HEK293T (cell line): ENCODE measurements at regions not wholly inside any gene's neighbourhood (a gene's known extent, or its start where the extent isn't known, plus 50 kb on each side); places are given as distances from the start of the nearest gene placed in this dataset.
"Not testable (repeated sequence)": the region's sequence is repeated elsewhere in the genome, so short reads cannot be mapped to it uniquely, and the experiment has no call there.

Experiments
- CTCF ChIA-PET: fragments of 350-600 bp; formaldehyde crosslinking; extraction: SDS; loops from one replicate; lab custom pipeline; 2021; ENCODE audit warnings: antibody characterized with exemption, inconsistent platforms; lab: Yijun Ruan, JAX
- POLR2A ChIA-PET: fragments of 350-600 bp; formaldehyde crosslinking; extraction: SDS; loops from one replicate; lab custom pipeline; 2020; ENCODE audit warnings: antibody characterized with exemption, inconsistent platforms; lab: Yijun Ruan, JAX
- DNase-seq: peaks from one replicate; pipeline ENCODE4 v3.0.0; 2012; ENCODE audit warnings: mixed read lengths; ENCODE audit errors: extremely low spot score
- ARNT ChIP-seq: fragments of 450-650 bp; IDR thresholded peaks from 2 replicates; pipeline ENCODE4 v1.6.1; 2017; ENCODE audit warnings: mild to moderate bottlenecking
- BHLHE40 ChIP-seq: fragments of 450-650 bp; IDR thresholded peaks from 2 replicates; pipeline ENCODE4 v1.6.1; 2016; ENCODE audit warnings: mild to moderate bottlenecking, moderate library complexity, borderline replicate concordance
- CTBP1 ChIP-seq: fragments of 450-650 bp; IDR thresholded peaks from 2 replicates; pipeline ENCODE4 v1.6.1; 2016; ENCODE audit warnings: borderline replicate concordance
- ELF4 ChIP-seq: fragments of 450-650 bp; IDR thresholded peaks from 2 replicates; pipeline ENCODE4 v1.6.1; 2017; ENCODE audit warnings: antibody characterized with exemption
- FOXA1 ChIP-seq: fragments of 450-650 bp; IDR thresholded peaks from 2 replicates; pipeline ENCODE4 v1.6.1; 2016; ENCODE audit warnings: mild to moderate bottlenecking
- FOXK2 ChIP-seq: fragments of 450-650 bp; IDR thresholded peaks from 2 replicates; pipeline ENCODE4 v1.6.1; 2016; ENCODE audit warnings: mild to moderate bottlenecking
- FOXM1 ChIP-seq: fragments of 450-650 bp; IDR thresholded peaks from 2 replicates; pipeline ENCODE4 v1.6.1; 2017; ENCODE audit warnings: mild to moderate bottlenecking, borderline replicate concordance
- HDGF ChIP-seq: fragments of 450-650 bp; IDR thresholded peaks from 2 replicates; pipeline ENCODE4 v1.6.1; 2017; ENCODE audit warnings: antibody characterized with exemption, borderline replicate concordance
- L3MBTL2 ChIP-seq: fragments of 450-650 bp; conservative IDR thresholded peaks from 2 replicates; pipeline ENCODE4 v1.6.1; 2016; ENCODE audit warnings: mild to moderate bottlenecking
- LEF1 ChIP-seq: fragments of 450-650 bp; IDR thresholded peaks from 2 replicates; pipeline ENCODE4 v1.6.1; 2017; ENCODE audit warnings: mild to moderate bottlenecking, borderline replicate concordance
- NFRKB ChIP-seq: fragments of 450-650 bp; IDR thresholded peaks from 2 replicates; pipeline ENCODE4 v1.6.1; 2016; ENCODE audit warnings: mild to moderate bottlenecking, moderate library complexity
- SP1 ChIP-seq: fragments of 450-650 bp; IDR thresholded peaks from 2 replicates; pipeline ENCODE4 v1.6.1; 2017
- SUZ12 ChIP-seq: fragments of 450-650 bp; IDR thresholded peaks from 2 replicates; pipeline ENCODE4 v1.6.1; 2016; ENCODE audit warnings: mild to moderate bottlenecking
- TARDBP ChIP-seq: fragments of 450-650 bp; IDR thresholded peaks from 2 replicates; pipeline ENCODE4 v1.6.1; 2016
- ZNF384 ChIP-seq: fragments of 450-650 bp; IDR thresholded peaks from 2 replicates; pipeline ENCODE4 v1.6.1; 2016
- TF ChIP-seq, protein P1 (sequence below): fragments of 450-650 bp; IDR thresholded peaks from 2 replicates; pipeline ENCODE4 v1.6.1; 2016

DNA sequence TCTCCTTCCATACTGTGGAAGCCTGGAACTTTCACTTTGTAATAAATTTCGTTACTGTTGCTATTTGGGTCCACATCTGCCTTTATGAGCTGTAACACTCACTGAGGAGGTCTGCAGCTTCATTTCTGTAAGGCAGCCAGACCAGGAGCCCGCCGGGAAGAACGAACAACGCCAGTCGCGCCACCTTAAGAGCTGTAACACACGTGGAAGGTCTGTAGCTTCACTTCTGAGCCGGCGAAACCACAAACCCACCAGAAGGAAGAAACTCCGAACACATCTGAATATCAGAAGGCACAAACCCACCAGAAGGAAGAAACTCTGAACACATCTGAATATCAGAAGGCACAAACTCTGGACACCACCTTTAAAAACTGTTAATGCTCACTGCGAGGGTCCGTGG is 589.9 kb upstream of the SLC35B3 start:
- no peak for DNase-seq
- TF ChIP-seq FOXK2 (no peak), ZNF384 (no peak), L3MBTL2 (no peak), NFRKB (no peak), LEF1 (no peak), TARDBP (no peak), FOXA1 (no peak), CTBP1 (no peak), ARNT (no peak), HDGF (no peak), ELF4 (no peak), FOXM1 (no peak), SP1 (no peak)
- TF ChIP-seq, protein P1, sequence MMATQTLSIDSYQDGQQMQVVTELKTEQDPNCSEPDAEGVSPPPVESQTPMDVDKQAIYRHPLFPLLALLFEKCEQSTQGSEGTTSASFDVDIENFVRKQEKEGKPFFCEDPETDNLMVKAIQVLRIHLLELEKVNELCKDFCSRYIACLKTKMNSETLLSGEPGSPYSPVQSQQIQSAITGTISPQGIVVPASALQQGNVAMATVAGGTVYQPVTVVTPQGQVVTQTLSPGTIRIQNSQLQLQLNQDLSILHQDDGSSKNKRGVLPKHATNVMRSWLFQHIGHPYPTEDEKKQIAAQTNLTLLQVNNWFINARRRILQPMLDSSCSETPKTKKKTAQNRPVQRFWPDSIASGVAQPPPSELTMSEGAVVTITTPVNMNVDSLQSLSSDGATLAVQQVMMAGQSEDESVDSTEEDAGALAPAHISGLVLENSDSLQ, result no peak
- ChIA-PET POLR2A (no interaction called here), CTCF (no interaction called here)

DNA sequence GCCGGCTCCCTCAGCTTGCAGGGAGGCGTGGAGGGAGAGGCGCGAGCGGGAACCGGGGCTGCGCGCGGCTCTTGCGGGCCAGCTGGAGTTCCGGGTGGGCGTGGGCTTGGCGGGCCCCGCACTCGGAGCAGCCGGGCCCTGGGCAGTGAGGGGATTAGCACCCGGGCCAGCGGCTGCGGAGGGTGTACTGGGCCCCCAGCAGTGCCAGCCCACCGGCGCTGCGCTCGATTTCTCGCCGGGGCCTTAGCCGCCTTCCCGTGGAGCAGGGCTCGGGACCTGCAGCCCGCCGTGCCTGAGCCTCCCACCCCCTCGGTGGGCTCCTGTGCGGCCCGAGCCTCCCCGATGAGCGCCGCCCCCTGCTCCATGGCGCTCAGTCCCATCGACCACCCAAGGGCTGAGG is 588.9 kb upstream of the SLC35B3 start:
- DNase-seq, CTCF ChIA-PET, POLR2A ChIA-PET: not testable (repeated sequence)

DNA sequence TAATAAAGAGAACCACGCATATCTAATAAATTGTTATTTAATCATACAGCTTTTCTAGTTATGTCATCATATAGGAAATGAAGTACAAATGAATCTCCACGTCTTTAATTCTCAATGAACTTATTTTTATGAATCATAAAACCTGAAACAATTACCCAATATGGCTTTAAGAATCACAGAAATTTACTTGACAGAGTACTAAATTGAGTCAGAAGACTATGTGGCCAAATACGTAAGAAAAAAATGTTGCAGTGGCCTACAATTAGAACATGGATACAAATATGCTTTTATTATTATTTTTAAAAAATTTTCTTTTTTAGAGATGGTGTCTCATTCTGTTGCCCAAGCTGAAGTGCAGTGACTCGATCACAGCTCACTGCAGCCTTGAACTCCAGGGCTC is 584.7 kb upstream of the SLC35B3 start:
- no peak for TF ChIP-seq TARDBP
- no peak for TF ChIP-seq BHLHE40
- no peak for TF ChIP-seq HDGF
- TF ChIP-seq, protein P1, result no peak
- TF ChIP-seq NFRKB, result no peak
- TF ChIP-seq FOXA1, result no peak
- TF ChIP-seq ELF4, result no peak
- no peak for TF ChIP-seq SP1
- no peak for TF ChIP-seq LEF1
- no peak for TF ChIP-seq FOXM1
- no peak for TF ChIP-seq FOXK2
- TF ChIP-seq ZNF384, result no peak
- TF ChIP-seq CTBP1, result no peak
- TF ChIP-seq L3MBTL2, result no peak
- no peak for DNase-seq
- ChIA-PET POLR2A (no interaction called here), CTCF (no interaction called here)

DNA sequence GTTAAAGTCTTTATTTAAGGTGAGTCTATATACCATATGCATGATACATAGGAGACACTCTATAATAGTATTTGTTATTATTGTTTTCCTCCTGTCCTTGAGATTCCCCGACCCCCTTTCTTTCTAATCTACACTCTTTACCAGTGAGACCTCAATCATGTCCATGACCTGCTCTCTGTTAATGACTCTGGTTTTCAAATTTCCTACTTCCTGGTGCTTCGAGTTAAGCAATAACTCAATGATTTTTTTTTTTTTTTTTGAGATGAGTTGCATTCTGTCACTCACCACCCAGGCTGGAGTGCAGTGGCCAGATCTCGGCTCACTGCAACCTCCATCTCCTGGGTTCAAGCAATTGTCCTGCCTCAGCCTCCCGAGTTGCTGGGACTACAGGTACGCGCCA is 574.6 kb upstream of the SLC35B3 start:
- TF ChIP-seq CTBP1 (no peak), FOXM1 (no peak), ZNF384 (no peak), LEF1 (no peak), FOXA1 (no peak), SP1 (no peak), BHLHE40 (no peak), HDGF (no peak), ELF4 (no peak), ARNT (no peak), SUZ12 (no peak), FOXK2 (no peak), NFRKB (no peak), L3MBTL2 (no peak), TARDBP (no peak)
- TF ChIP-seq, protein P1, result no peak
- CTCF ChIA-PET, result no interaction called here
- POLR2A ChIA-PET, result no interaction called here
- DNase-seq, result no peak

DNA sequence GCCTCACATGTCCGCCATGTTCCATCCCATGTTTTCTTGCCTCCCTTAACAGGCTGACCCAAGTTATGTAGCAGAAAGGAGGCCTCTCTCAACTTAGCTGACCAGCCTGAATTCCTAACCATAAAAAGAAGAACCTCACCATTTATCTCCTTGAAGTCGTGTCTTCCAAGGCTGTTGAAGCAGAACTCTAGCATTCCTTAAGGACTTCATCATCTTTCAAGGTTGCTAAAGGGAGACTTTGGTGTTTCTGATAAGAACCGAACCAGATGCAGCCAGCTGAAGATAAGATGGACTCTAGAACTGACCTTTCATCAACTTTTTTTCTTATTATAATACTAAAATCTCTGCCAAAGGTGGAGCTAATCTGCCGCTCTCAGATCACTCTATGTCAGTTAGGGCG is 571.7 kb upstream of the SLC35B3 start:
- TF ChIP-seq TARDBP (no peak), BHLHE40 (no peak)

DNA sequence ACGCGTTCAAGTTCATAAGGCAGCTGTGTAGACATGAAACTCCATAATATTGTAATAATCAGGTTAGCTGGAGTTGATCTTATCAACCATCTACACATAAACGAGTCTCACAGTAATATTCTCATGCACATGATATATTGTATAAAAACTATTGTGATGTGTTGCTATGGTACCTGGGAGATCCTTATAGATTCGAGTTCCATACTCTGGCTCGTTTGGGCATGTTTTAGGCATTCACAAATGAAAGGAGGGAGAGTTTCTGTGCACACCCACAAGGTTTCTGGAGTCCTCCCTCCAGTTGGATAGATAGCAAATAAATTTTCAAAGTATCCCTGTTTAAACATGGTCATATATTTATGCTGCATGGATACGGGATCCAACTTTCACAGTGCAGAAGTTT is 567.5 kb upstream of the SLC35B3 start:
- DNase-seq, result no peak
- CTCF ChIA-PET, result no interaction called here
- TF ChIP-seq ARNT, result no peak
- no peak for TF ChIP-seq LEF1
- no peak for TF ChIP-seq SUZ12
- POLR2A ChIA-PET, result no interaction called here

More for the DNA sequence above, 571.7 kb upstream of the SLC35B3 start:
- ChIA-PET POLR2A (no interaction called here), CTCF (no interaction called here)
- no peak for DNase-seq

DNA sequence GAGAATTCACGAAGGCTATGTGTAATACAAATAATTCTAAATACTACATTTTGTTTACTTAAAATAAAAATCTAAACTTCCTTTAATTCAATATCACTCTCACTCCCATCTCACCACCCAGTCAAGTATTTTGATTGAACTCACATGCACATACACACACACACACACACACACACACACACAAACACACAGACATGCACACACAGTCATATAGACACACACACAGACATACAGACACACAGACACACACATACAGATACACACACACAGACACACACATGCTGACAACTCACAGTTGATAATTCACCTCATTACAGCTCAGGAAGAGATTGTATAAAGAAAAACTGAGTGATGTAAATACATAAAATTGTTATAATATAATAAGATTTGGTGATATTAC is 559.8 kb upstream of the SLC35B3 start:
- DNase-seq, result no peak
- POLR2A ChIA-PET, result no interaction called here
- CTCF ChIA-PET, result no interaction called here
- TF ChIP-seq SP1 (no peak), FOXK2 (no peak), L3MBTL2 (no peak), FOXA1 (no peak), LEF1 (no peak), BHLHE40 (no peak), ELF4 (no peak), NFRKB (no peak), ARNT (no peak), CTBP1 (no peak), FOXM1 (no peak), HDGF (no peak), SUZ12 (no peak), TARDBP (no peak), ZNF384 (no peak)
- TF ChIP-seq, protein P1, result no peak
